ENCODE measurements at regions not wholly inside any gene's neighbourhood (a gene's known extent, or its start where the extent isn't known, plus 50 kb on each side); places are given as distances from the start of the nearest gene placed in this dataset.

DNA sequence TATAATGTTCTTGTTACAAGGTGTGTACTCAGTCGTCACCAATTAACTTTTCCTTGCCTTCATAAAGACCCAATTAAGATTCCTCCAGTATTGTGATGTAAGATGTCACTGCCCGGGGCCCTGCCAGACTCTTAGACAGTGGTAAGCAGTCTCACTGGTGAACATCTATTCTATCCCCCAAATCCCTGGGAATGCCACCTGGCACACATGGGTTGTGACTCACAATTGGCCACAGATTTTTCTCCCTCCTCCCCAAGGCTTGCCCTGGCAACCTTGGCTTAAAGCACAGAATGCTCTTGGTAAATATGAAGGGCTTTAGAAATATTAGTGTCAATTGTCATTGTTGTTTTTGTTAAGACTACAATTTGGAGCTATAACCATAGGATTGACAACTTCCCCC, 287.9 kb downstream of the ETAA1 start (continued):
- TF ChIP-seq, protein P1, sequence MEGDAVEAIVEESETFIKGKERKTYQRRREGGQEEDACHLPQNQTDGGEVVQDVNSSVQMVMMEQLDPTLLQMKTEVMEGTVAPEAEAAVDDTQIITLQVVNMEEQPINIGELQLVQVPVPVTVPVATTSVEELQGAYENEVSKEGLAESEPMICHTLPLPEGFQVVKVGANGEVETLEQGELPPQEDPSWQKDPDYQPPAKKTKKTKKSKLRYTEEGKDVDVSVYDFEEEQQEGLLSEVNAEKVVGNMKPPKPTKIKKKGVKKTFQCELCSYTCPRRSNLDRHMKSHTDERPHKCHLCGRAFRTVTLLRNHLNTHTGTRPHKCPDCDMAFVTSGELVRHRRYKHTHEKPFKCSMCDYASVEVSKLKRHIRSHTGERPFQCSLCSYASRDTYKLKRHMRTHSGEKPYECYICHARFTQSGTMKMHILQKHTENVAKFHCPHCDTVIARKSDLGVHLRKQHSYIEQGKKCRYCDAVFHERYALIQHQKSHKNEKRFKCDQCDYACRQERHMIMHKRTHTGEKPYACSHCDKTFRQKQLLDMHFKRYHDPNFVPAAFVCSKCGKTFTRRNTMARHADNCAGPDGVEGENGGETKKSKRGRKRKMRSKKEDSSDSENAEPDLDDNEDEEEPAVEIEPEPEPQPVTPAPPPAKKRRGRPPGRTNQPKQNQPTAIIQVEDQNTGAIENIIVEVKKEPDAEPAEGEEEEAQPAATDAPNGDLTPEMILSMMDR (IDR thresholded peaks at IDR 0.05 in 2 of 3, conservative IDR thresholded peaks at IDR 0.05 in 1 of 3; ENCODE audit: control insufficient read depth in 2 of 3, extremely low read depth in 1 of 3, insufficient read depth in 1 of 3, low read depth in 3 of 3, low read length in 3 of 3), result no peak

DNA sequence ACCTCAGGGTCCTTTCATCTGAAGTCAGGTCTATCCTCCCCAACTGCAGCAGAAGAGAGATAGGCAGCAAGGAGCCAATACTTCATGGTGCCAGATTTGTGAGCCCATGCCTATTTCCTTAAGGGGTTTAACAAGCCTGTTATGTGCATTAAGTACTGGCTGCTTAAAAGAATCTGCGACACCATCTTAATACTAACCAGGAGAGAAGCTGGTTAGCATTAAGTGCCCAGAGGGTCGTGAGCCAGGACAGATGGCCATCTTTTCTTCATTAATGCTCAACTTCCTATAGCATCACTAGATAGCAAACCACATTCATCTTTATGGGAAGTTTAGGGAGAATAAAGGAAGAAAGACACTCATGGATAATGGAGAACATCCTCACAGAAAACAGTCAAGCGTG, 289.1 kb downstream of the ETAA1 start:
- H3K79me2 ChIP-seq (ENCODE audit: control insufficient read depth, insufficient read depth, low read length), result no peaks in the 10 kb centered on the region
- H4K20me1 ChIP-seq (ENCODE audit: control insufficient read depth, insufficient read depth), result no peaks in the 10 kb centered on the region
- H3K9ac ChIP-seq (ENCODE audit: control insufficient read depth, insufficient read depth, low read length), result no peak overlapping the region
- no peak overlapping the region for H3K4me3 ChIP-seq
- ATAC-seq (no peak), FAIRE-seq (no peak), DNase-seq (ENCODE audit: low read depth, low spot score) (no peak)
- no peak for TF ChIP-seq NR2C1 (IDR thresholded peaks at IDR 0.05)
- TF ChIP-seq JUNB (IDR thresholded peaks at IDR 0.05), result no peak
- TF ChIP-seq, protein P1 (IDR thresholded peaks at IDR 0.05 in 2 of 3, conservative IDR thresholded peaks at IDR 0.05 in 1 of 3; ENCODE audit: control insufficient read depth in 2 of 3, extremely low read depth in 1 of 3, insufficient read depth in 1 of 3, low read depth in 3 of 3, low read length in 3 of 3), result no peak
- H3K36me3 ChIP-seq (ENCODE audit: control insufficient read depth in 2 of 2, insufficient read depth in 2 of 2, low read length in 1 of 2), result no peaks in the 10 kb centered on the region
- no TSS peak for BruUV-seq (replicated peaks)
- POLR2A ChIA-PET, result no interaction called here
- no peaks in the 10 kb centered on the region for H3K27me3 ChIP-seq (replicated peaks in 1 of 2; ENCODE audit: control insufficient read depth in 2 of 2, insufficient read depth in 2 of 2, low read length in 1 of 2)
- no peaks in the 10 kb centered on the region for H3K4me1 ChIP-seq (ENCODE audit: control insufficient read depth, insufficient read depth, low read length)
- WGBS (ENCODE audit: insufficient coverage, insufficient replicate concordance, low lambda C conversion rate, missing lambda C conversion rate), result 24% methylated on average over 3 of the region's 3 CpGs
- RAD21 ChIA-PET (ENCODE audit: unreplicated experiment), result no interaction called here
- in situ Hi-C loops (cut with MboI) (no loop called here), intact Hi-C loops (cut with micrococcal nuclease; ENCODE audit: unreplicated experiment) (no loop called here)
- CTCF ChIA-PET, result no interaction called here
- no peaks in the 10 kb centered on the region for H3K9me3 ChIP-seq (replicated peaks; ENCODE audit: control insufficient read depth, insufficient read depth, low read length)
- H3K27ac ChIP-seq (ENCODE audit: control insufficient read depth, insufficient read depth), result no peak overlapping the region
- SMC1A ChIA-PET (ENCODE audit: uncharacterized antibody, unreplicated experiment), result no interaction called here
- H2AFZ ChIP-seq (ENCODE audit: control insufficient read depth, low read depth, low read length), result no peak overlapping the region
- no peak overlapping the region for H3K4me2 ChIP-seq (ENCODE audit: control insufficient read depth, insufficient read depth)

Data from GM12878 (cell line).